ENCODE measurements at regions not wholly inside any gene's neighbourhood (a gene's known extent, or its start where the extent isn't known, plus 50 kb on each side); places are given as distances from the start of the nearest gene placed in this dataset.

DNA sequence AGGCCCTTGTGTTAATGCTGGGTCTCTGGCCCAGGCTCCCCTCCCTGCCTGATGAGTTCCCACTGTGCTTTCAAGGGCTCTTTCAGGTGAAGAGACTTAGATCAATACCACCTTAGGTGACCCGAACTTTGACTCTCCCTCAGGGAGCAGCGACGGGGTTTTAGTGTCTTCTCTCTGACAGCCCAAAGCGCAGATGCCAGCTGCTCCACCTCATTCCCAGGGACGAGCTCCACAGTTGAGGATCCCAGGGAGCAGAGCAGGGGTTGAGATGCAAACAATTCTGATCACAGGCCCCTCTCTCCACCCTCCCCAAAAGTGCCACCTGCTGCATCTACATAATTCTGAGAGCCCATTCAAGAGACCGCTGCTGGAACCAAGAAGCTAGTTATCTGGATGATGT is 265.1 kb downstream of the TJP1 start:
- TF ChIP-seq, protein P1, sequence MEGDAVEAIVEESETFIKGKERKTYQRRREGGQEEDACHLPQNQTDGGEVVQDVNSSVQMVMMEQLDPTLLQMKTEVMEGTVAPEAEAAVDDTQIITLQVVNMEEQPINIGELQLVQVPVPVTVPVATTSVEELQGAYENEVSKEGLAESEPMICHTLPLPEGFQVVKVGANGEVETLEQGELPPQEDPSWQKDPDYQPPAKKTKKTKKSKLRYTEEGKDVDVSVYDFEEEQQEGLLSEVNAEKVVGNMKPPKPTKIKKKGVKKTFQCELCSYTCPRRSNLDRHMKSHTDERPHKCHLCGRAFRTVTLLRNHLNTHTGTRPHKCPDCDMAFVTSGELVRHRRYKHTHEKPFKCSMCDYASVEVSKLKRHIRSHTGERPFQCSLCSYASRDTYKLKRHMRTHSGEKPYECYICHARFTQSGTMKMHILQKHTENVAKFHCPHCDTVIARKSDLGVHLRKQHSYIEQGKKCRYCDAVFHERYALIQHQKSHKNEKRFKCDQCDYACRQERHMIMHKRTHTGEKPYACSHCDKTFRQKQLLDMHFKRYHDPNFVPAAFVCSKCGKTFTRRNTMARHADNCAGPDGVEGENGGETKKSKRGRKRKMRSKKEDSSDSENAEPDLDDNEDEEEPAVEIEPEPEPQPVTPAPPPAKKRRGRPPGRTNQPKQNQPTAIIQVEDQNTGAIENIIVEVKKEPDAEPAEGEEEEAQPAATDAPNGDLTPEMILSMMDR (IDR thresholded peaks at IDR 0.05; ENCODE audit: low read length): no peak
- TF ChIP-seq EZH2 (IDR thresholded peaks at IDR 0.05; ENCODE audit: borderline replicate concordance, low read length): no peak
- Histone ChIP-seq H3K9ac (ENCODE audit: low read length) (no peak overlapping the region), H3K4me3 (ENCODE audit: low read depth, low read length, poor library complexity, severe bottlenecking) (no peak overlapping the region), H4K20me1 (ENCODE audit: insufficient read depth, low read length) (no peaks in the 10 kb centered on the region), H3K9me2 (ENCODE audit: low read depth, low read length) (no peaks in the 10 kb centered on the region), H3K4me1 (ENCODE audit: insufficient read depth, low read length, severe bottlenecking) (no peaks in the 10 kb centered on the region), H3K27ac (ENCODE audit: low read depth, low read length, poor library complexity, severe bottlenecking) (no peak overlapping the region), H2AFZ (ENCODE audit: low read length) (no peak overlapping the region), H3K79me2 (ENCODE audit: insufficient read depth, low read length) (no peaks in the 10 kb centered on the region), H3K27me3 (ENCODE audit: insufficient read depth, low read length) (no peaks in the 10 kb centered on the region), H3F3A (ENCODE audit: insufficient read depth, low read length) (no peaks in the 10 kb centered on the region), H3K4me2 (ENCODE audit: low read length) (no peak overlapping the region), H3K9me3 (ENCODE audit: low read length) (no peaks in the 10 kb centered on the region), H3K36me3 (ENCODE audit: insufficient read depth, low read length) (no peaks in the 10 kb centered on the region)

DNA sequence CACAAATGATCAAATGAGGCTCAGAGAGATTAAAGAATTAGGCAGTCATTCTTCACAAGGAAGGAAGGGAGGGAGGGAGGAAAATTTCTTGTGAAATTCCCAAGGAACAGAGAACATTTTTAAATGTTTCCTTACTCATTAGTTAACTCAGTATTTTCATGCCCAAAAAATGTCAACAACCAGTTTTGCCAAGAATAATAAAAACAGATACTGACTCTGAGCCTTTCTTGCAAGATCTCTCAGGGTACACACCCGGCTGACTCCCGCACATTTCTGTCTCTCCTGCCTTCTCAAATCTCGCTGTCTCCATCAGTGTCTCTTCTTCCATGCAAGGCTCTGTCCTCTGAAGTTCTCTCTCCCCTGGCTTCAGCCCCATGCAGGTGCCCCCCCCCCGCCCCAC is 265.9 kb downstream of the TJP1 start:
- H3K9me2 ChIP-seq (ENCODE audit: low read depth, low read length): no peaks in the 10 kb centered on the region
- no peak overlapping the region for H3K4me2 ChIP-seq (ENCODE audit: low read length)
- H4K20me1 ChIP-seq (ENCODE audit: insufficient read depth, low read length): no peaks in the 10 kb centered on the region
- H3K27ac ChIP-seq (ENCODE audit: low read depth, low read length, poor library complexity, severe bottlenecking): no peak overlapping the region
- no peaks in the 10 kb centered on the region for H3F3A ChIP-seq (ENCODE audit: insufficient read depth, low read length)
- no peaks in the 10 kb centered on the region for H3K9me3 ChIP-seq (ENCODE audit: low read length)
- no peaks in the 10 kb centered on the region for H3K4me1 ChIP-seq (ENCODE audit: insufficient read depth, low read length, severe bottlenecking)
- H2AFZ ChIP-seq (ENCODE audit: low read length): no peak overlapping the region
- H3K79me2 ChIP-seq (ENCODE audit: insufficient read depth, low read length): no peaks in the 10 kb centered on the region
- H3K4me3 ChIP-seq (ENCODE audit: low read depth, low read length, poor library complexity, severe bottlenecking): no peak overlapping the region
- TF ChIP-seq, protein P1 (IDR thresholded peaks at IDR 0.05; ENCODE audit: low read length): no peak
- no peak for TF ChIP-seq EZH2 (IDR thresholded peaks at IDR 0.05; ENCODE audit: borderline replicate concordance, low read length)
- H3K9ac ChIP-seq (ENCODE audit: low read length): no peak overlapping the region
- no peaks in the 10 kb centered on the region for H3K36me3 ChIP-seq (ENCODE audit: insufficient read depth, low read length)
- H3K27me3 ChIP-seq (ENCODE audit: insufficient read depth, low read length): no peaks in the 10 kb centered on the region

DNA sequence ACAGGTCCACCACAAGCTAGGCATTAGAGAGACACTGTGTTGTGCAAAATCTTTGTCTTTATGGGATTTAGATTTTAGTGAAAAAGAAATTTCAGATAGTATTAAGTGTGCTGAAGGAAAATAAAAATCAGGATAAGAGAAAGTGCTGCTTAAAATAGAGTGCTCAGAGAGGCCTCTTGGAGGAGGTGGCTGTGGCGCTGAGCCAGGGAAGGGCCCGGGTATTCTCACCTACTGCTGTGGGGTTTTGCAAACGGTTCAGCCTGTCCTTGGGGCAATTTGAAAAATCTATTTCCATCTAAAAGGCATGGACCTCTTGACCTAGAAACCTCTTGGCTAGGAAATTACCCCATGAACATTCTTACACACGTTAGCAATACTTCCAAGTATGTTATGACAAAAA is 267.7 kb downstream of the TJP1 start:
- Histone ChIP-seq H3K27me3 (ENCODE audit: insufficient read depth, low read length) (no peaks in the 10 kb centered on the region), H3K4me2 (ENCODE audit: low read length) (no peak overlapping the region), H3K79me2 (ENCODE audit: insufficient read depth, low read length) (no peaks in the 10 kb centered on the region), H3F3A (ENCODE audit: insufficient read depth, low read length) (no peaks in the 10 kb centered on the region), H3K27ac (ENCODE audit: low read depth, low read length, poor library complexity, severe bottlenecking) (no peak overlapping the region), H3K4me1 (ENCODE audit: insufficient read depth, low read length, severe bottlenecking) (no peaks in the 10 kb centered on the region), H3K9me2 (ENCODE audit: low read depth, low read length) (no peaks in the 10 kb centered on the region), H3K9me3 (ENCODE audit: low read length) (no peaks in the 10 kb centered on the region), H3K4me3 (ENCODE audit: low read depth, low read length, poor library complexity, severe bottlenecking) (no peak overlapping the region), H2AFZ (ENCODE audit: low read length) (no peak overlapping the region), H4K20me1 (ENCODE audit: insufficient read depth, low read length) (no peaks in the 10 kb centered on the region), H3K9ac (ENCODE audit: low read length) (no peak overlapping the region), H3K36me3 (ENCODE audit: insufficient read depth, low read length) (no peaks in the 10 kb centered on the region)
- TF ChIP-seq, protein P1 (IDR thresholded peaks at IDR 0.05; ENCODE audit: low read length): no peak
- TF ChIP-seq EZH2 (IDR thresholded peaks at IDR 0.05; ENCODE audit: borderline replicate concordance, low read length): no peak
